ENCODE measurements at regions not wholly inside any gene's neighbourhood (a gene's known extent, or its start where the extent isn't known, plus 50 kb on each side); places are given as distances from the start of the nearest gene placed in this dataset.

DNA sequence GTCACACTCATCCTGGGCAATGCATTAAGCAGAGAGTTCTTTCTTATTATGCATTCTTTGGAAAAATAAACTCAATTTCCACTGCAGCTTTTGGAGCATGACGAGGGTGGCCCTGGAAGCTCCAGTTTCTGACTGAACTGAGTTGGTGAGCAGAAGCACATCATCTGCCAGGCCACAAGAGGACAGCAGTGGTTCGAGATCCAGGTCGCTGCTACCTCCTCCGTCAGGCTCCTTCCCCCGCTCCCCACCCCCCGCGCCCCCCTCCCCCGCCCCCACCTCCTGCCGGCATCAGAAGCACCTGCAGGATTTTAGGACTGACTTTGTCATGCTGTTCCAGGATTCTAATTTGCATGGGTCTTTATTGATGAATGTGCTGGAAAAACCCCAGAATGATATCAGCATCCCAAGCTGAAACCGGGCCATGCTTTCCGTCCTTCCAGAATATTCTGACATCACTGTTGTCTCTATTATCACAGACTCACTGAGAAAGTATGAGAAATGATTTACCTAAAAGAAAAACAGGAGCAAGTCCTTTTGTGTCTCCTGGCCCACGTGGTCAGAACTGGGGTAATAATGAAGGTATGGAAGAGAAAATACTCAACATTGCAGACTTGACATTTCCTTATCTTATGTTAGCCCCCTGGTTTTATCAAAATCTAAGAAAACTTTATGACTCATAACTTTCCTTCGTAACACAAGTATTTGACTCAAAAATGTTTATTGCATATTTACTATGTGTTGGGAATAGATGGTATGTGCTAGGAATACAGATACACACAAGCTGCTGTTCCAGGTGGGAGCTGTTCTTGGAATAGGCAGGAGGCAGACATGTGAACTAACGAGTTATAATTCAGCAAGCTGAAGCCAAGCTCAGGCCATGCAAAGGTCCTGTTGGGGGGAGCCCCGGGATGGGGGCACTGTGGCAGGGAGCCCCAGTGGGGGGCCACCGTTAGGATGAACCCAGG lies 220.2 kb upstream of the EXOC2 start:
- no TSS peak for BruUV-seq (replicated peaks)
- H3K36me3 Mint-ChIP-seq (ENCODE audit: insufficient read depth, unreplicated experiment), result no peaks in the 10 kb centered on the region
- DNase-seq, result peak; percentile 58
- CTCF ChIA-PET, result interaction anchor here (0.7 to 1.7 kb wide), 8 partner anchors 136 to 484 kb away, joined by 3 to 6 read pairs (median 4); no protein-coding TSS in a partner anchor
- H3K27ac Mint-ChIP-seq (ENCODE audit: unreplicated experiment), result no peak overlapping the region
- H3K4me3 Mint-ChIP-seq (ENCODE audit: low read depth, unreplicated experiment), result no peak overlapping the region
- peaks cover 7% of the 10 kb centered on the region for H3K4me1 Mint-ChIP-seq (ENCODE audit: low read depth, unreplicated experiment)
- no peaks in the 10 kb centered on the region for H3K27me3 Mint-ChIP-seq (ENCODE audit: unreplicated experiment)
- TF ChIP-seq, protein P1, sequence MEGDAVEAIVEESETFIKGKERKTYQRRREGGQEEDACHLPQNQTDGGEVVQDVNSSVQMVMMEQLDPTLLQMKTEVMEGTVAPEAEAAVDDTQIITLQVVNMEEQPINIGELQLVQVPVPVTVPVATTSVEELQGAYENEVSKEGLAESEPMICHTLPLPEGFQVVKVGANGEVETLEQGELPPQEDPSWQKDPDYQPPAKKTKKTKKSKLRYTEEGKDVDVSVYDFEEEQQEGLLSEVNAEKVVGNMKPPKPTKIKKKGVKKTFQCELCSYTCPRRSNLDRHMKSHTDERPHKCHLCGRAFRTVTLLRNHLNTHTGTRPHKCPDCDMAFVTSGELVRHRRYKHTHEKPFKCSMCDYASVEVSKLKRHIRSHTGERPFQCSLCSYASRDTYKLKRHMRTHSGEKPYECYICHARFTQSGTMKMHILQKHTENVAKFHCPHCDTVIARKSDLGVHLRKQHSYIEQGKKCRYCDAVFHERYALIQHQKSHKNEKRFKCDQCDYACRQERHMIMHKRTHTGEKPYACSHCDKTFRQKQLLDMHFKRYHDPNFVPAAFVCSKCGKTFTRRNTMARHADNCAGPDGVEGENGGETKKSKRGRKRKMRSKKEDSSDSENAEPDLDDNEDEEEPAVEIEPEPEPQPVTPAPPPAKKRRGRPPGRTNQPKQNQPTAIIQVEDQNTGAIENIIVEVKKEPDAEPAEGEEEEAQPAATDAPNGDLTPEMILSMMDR (IDR thresholded peaks at IDR 0.05; ENCODE audit: unreplicated experiment), result peak; percentile 48
- peaks cover 4% of the 10 kb centered on the region for H3K9me3 Mint-ChIP-seq (ENCODE audit: low read depth, unreplicated experiment)
- intact Hi-C loops (cut with micrococcal nuclease; ENCODE audit: unreplicated experiment), result loop anchor here (1.0 to 5.0 kb wide), 3 partner anchors 144 to 422 kb away; no protein-coding TSS in a partner anchor

DNA sequence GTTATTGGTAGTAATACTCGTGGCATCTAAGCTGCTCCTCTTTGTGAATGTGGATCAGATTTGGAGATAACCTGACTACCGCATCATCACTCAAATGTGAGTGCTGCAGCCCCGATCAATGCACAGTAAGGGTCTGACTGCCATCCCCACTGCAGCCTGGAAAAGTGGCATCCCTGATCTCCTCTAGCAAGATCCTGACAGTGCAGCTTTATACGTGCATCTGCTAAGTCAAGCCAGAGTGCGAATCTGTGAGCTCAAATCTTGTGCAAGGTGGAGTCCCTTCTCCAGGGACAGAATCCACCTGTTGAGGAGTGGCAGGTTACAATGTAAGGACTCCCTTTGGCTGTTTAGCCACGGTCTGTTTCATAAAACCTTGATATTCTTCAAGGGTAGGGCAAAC lies 215.0 kb upstream of the EXOC2 start:
- H3K27ac Mint-ChIP-seq (ENCODE audit: unreplicated experiment), result no peak overlapping the region
- intact Hi-C loops (cut with micrococcal nuclease; ENCODE audit: unreplicated experiment), result no loop called here
- H3K9me3 Mint-ChIP-seq (ENCODE audit: low read depth, unreplicated experiment), result no peaks in the 10 kb centered on the region
- TF ChIP-seq, protein P1 (IDR thresholded peaks at IDR 0.05; ENCODE audit: unreplicated experiment), result no peak
- no peaks in the 10 kb centered on the region for H3K36me3 Mint-ChIP-seq (ENCODE audit: insufficient read depth, unreplicated experiment)
- H3K4me3 Mint-ChIP-seq (ENCODE audit: low read depth, unreplicated experiment), result no peak overlapping the region
- BruUV-seq (replicated peaks), result no TSS peak
- H3K27me3 Mint-ChIP-seq (ENCODE audit: unreplicated experiment), result no peaks in the 10 kb centered on the region
- no peak for DNase-seq
- CTCF ChIA-PET, result no interaction called here
- peaks cover 7% of the 10 kb centered on the region for H3K4me1 Mint-ChIP-seq (ENCODE audit: low read depth, unreplicated experiment)

DNA sequence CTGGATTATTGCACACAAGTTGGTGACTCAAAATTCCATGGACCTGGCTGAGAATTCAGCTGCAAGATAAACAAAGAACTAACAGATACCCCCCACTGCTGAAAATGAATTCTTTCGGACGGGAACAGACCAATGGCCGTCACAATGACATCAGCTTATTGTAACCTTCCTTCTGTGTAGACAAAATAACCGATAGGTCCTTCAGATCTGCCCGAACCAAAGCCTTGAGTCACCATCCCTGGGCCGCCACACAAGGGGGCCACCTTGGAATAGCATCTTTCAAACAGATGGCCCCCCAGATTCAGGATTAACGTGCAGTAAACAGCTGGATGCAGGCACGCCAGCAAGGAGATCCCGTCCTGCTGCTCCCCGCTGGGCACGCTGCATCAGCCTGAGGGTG lies 214.0 kb upstream of the EXOC2 start:
- intact Hi-C loops (cut with micrococcal nuclease; ENCODE audit: unreplicated experiment), result no loop called here
- Mint-ChIP-seq H3K36me3 (ENCODE audit: insufficient read depth, unreplicated experiment) (no peaks in the 10 kb centered on the region), H3K27me3 (ENCODE audit: unreplicated experiment) (no peaks in the 10 kb centered on the region), H3K4me1 (ENCODE audit: low read depth, unreplicated experiment) (peaks cover under 1% of the 10 kb centered on the region), H3K9me3 (ENCODE audit: low read depth, unreplicated experiment) (no peaks in the 10 kb centered on the region), H3K27ac (ENCODE audit: unreplicated experiment) (no peak overlapping the region), H3K4me3 (ENCODE audit: low read depth, unreplicated experiment) (no peak overlapping the region)
- TF ChIP-seq, protein P1 (IDR thresholded peaks at IDR 0.05; ENCODE audit: unreplicated experiment), result no peak
- no TSS peak for BruUV-seq (replicated peaks)
- CTCF ChIA-PET, result no interaction called here
- no peak for DNase-seq

GRCh38 chr6:905556-905955 lies 212.6 kb upstream of the EXOC2 start:
- Mint-ChIP-seq H3K36me3 (ENCODE audit: insufficient read depth, unreplicated experiment) (no peaks in the 10 kb centered on the region), H3K4me3 (ENCODE audit: low read depth, unreplicated experiment) (no peak overlapping the region), H3K4me1 (ENCODE audit: low read depth, unreplicated experiment) (no peaks in the 10 kb centered on the region), H3K27ac (ENCODE audit: unreplicated experiment) (no peak overlapping the region), H3K9me3 (ENCODE audit: low read depth, unreplicated experiment) (no peaks in the 10 kb centered on the region), H3K27me3 (ENCODE audit: unreplicated experiment) (no peaks in the 10 kb centered on the region)
- DNase-seq, result no peak
- BruUV-seq (replicated peaks), result no TSS peak
- TF ChIP-seq, protein P1 (IDR thresholded peaks at IDR 0.05; ENCODE audit: unreplicated experiment), result no peak
- intact Hi-C loops (cut with micrococcal nuclease; ENCODE audit: unreplicated experiment), result no loop called here
- CTCF ChIA-PET, result no interaction called here
